Fibroblast of mammary gland (primary cell): ENCODE measurements at regions not wholly inside any gene's neighbourhood (a gene's known extent, or its start where the extent isn't known, plus 50 kb on each side); places are given as distances from the start of the nearest gene placed in this dataset.

ENCODE experiments used
- DNase-seq: peaks from one replicate; pipeline ENCODE4 v3.0.0-alpha.2; 2010; ENCODE audit warnings: low read depth
- H3K4me3 ChIP-seq: 2 replicates; pipeline ENCODE4 v1.5.1; 2011; ENCODE audit warnings: low read depth, mild to moderate bottlenecking, low read length, moderate library complexity; ENCODE audit not compliant: control insufficient read depth
- TF ChIP-seq, protein P1 (sequence below): conservative IDR thresholded peaks from 2 replicates; pipeline ENCODE4 v1.5.1; 2011; ENCODE audit warnings: low read depth, low read length, inconsistent platforms; ENCODE audit not compliant: control insufficient read depth, insufficient read depth

- TF ChIP-seq, protein P1, sequence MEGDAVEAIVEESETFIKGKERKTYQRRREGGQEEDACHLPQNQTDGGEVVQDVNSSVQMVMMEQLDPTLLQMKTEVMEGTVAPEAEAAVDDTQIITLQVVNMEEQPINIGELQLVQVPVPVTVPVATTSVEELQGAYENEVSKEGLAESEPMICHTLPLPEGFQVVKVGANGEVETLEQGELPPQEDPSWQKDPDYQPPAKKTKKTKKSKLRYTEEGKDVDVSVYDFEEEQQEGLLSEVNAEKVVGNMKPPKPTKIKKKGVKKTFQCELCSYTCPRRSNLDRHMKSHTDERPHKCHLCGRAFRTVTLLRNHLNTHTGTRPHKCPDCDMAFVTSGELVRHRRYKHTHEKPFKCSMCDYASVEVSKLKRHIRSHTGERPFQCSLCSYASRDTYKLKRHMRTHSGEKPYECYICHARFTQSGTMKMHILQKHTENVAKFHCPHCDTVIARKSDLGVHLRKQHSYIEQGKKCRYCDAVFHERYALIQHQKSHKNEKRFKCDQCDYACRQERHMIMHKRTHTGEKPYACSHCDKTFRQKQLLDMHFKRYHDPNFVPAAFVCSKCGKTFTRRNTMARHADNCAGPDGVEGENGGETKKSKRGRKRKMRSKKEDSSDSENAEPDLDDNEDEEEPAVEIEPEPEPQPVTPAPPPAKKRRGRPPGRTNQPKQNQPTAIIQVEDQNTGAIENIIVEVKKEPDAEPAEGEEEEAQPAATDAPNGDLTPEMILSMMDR, result no peak
- DNase-seq, result no peak
- no peak overlapping the region for H3K4me3 ChIP-seq
Observed at GRCh38 chr1:177849579-177850290, 120.1 kb downstream of the SEC16B start.

DNA sequence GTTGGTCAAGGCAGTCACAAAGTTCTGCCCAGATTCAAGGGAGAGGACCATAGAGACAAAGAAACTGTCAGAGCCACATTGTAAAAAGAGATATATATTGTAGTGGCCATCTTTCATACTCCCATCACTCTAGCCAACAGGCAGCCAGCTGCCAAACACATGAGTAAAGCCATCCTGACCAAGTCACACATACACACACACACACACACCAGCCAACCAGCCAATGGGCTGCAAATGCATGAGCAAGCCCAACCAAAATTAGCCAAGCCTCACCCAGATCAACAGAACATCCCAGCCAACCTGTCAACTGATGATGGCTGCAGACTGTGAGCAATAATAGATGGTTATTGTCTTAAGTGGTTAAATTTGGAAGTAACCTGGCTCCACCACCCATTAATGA lies 120.7 kb downstream of the SEC16B start:
- no peak overlapping the region for H3K4me3 ChIP-seq
- TF ChIP-seq, protein P1, result no peak
- DNase-seq, result peak; percentile 90

DNA sequence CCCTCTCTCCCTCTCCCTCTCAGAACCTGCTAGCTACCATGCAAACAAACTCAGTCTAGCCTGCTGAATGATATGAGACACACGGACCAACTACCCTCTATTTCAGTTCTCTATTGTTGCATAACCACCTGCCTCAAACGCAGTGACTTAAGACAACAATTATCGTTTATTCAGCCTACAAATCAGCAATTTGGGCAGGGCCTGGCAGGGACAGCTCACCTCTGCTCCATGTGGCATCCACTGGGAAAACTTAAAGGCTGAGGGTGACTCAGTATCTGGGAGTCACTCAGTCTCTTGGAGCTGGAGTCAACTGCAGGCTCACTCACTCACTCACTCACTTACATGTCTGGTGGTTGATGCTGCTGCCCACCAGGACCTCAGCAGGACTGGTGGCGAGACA lies 121.3 kb downstream of the SEC16B start:
- peak; percentile 89 for DNase-seq
- TF ChIP-seq, protein P1, result no peak
- H3K4me3 ChIP-seq, result no peak overlapping the region

GRCh38 chr1:177847843-177848242 lies 122.0 kb downstream of the SEC16B start:
- no peak overlapping the region for H3K4me3 ChIP-seq
- peak; percentile 91 for DNase-seq
- TF ChIP-seq, protein P1, result no peak

GRCh38 chr1:177838907-177839485 lies 130.9 kb downstream of the SEC16B start:
- no peak for DNase-seq
- TF ChIP-seq, protein P1, result no peak
- no peak overlapping the region for H3K4me3 ChIP-seq

DNA sequence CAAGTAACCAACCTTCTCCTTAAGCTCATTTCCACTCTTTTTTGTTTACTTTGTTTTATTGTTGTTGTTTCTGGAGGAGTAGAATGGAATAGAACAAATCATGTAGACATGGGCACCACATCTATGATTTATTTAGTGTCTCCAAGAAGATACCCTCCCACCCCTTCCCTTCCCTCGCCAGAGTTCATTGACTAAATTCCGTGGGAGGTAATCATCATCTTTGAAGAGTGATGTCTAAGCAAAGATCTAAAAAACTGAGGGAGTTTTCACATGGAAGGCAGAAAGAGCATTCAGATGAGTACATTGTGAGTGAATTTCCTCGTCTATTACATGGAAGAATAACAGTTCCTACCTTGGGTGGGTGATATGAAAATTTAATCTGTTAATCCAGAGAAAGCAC lies 136.2 kb downstream of the SEC16B start:
- DNase-seq, result no peak

More for the DNA sequence above, 136.2 kb downstream of the SEC16B start:
- TF ChIP-seq, protein P1, result no peak
- H3K4me3 ChIP-seq, result no peak overlapping the region
